ENCODE measurements at regions not wholly inside any gene's neighbourhood (a gene's known extent, or its start where the extent isn't known, plus 50 kb on each side); places are given as distances from the start of the nearest gene placed in this dataset.

- Mint-ChIP-seq H3K27me3 (ENCODE audit: low read depth) (no peaks in the 10 kb centered on the region), H3K4me3 (no peak overlapping the region), H3K27ac (no peak overlapping the region), H3K4me1 (peaks cover 2% of the 10 kb centered on the region), H3K36me3 (no peaks in the 10 kb centered on the region), H3K9me3 (peaks cover 24% of the 10 kb centered on the region)
- DNase-seq (ENCODE audit: low spot score in 2 of 2, unreplicated experiment in 2 of 2) = no peak
- TF ChIP-seq CTCF (IDR thresholded peaks at IDR 0.05; ENCODE audit: unreplicated experiment) = no peak
Measured at GRCh38 chr4:95981591-95981990, 141.7 kb downstream of the PDHA2 start.

DNA sequence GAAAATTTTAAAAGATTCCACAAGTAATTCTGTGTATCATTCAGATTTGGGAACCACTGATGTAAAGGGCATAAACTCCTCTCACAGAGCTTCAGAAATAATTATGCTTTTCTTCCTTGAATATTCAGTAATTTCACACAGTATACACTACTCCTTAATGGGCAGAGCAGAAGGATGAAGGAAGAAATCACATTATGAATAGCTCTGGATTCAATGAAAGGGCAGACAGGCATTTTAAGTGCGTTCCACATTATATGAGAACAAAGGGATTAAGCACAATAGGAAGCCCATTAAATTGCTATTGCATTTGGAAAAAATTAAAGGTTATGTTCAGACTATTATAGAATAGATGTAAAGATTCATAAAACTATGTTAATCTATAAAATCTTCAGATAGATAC lies 142.6 kb downstream of the PDHA2 start:
- H3K27me3 Mint-ChIP-seq (ENCODE audit: low read depth) = no peaks in the 10 kb centered on the region
- no peak overlapping the region for H3K27ac Mint-ChIP-seq
- H3K9me3 Mint-ChIP-seq = peaks cover 29% of the 10 kb centered on the region
- DNase-seq (ENCODE audit: low spot score in 2 of 2, unreplicated experiment in 2 of 2) = no peak
- H3K36me3 Mint-ChIP-seq = no peaks in the 10 kb centered on the region
- no peak overlapping the region for H3K4me3 Mint-ChIP-seq
- H3K4me1 Mint-ChIP-seq = no peaks in the 10 kb centered on the region
- no peak for TF ChIP-seq CTCF (IDR thresholded peaks at IDR 0.05; ENCODE audit: unreplicated experiment)

GRCh38 chr4:95984081-95984480 lies 144.2 kb downstream of the PDHA2 start:
- H3K4me3 Mint-ChIP-seq = no peak overlapping the region
- H3K36me3 Mint-ChIP-seq = no peaks in the 10 kb centered on the region
- H3K27me3 Mint-ChIP-seq (ENCODE audit: low read depth) = no peaks in the 10 kb centered on the region
- H3K27ac Mint-ChIP-seq = no peak overlapping the region
- H3K4me1 Mint-ChIP-seq = no peaks in the 10 kb centered on the region
- TF ChIP-seq CTCF (IDR thresholded peaks at IDR 0.05; ENCODE audit: unreplicated experiment) = no peak
- DNase-seq (ENCODE audit: low spot score in 2 of 2, unreplicated experiment in 2 of 2) = no peak
- H3K9me3 Mint-ChIP-seq = peaks cover 24% of the 10 kb centered on the region

DNA sequence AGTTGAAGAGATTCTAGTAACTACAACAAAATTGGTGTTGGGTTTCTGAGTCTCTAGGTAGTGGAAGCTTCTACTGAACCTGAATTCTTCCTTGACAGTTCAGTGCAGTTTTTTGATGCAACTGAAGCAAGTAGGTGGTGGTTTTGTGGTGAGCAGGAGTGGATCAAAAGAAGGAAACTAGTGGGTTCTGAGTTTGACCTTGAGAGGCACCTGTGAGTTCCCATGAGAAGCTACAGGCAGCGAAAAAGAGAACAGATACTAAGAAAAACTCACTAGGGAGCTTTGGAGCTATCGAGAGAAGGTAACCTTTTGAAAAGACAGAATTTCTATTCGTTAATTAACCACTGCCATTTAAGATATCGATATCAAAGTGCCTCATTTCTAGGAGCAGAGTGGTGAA lies 145.2 kb downstream of the PDHA2 start:
- Mint-ChIP-seq H3K27ac (no peak overlapping the region), H3K4me1 (no peaks in the 10 kb centered on the region), H3K4me3 (no peak overlapping the region), H3K36me3 (no peaks in the 10 kb centered on the region), H3K27me3 (ENCODE audit: low read depth) (no peaks in the 10 kb centered on the region), H3K9me3 (peaks cover 24% of the 10 kb centered on the region)
- no peak for TF ChIP-seq CTCF (IDR thresholded peaks at IDR 0.05; ENCODE audit: unreplicated experiment)
- DNase-seq (ENCODE audit: low spot score in 2 of 2, unreplicated experiment in 2 of 2) = no peak

DNA sequence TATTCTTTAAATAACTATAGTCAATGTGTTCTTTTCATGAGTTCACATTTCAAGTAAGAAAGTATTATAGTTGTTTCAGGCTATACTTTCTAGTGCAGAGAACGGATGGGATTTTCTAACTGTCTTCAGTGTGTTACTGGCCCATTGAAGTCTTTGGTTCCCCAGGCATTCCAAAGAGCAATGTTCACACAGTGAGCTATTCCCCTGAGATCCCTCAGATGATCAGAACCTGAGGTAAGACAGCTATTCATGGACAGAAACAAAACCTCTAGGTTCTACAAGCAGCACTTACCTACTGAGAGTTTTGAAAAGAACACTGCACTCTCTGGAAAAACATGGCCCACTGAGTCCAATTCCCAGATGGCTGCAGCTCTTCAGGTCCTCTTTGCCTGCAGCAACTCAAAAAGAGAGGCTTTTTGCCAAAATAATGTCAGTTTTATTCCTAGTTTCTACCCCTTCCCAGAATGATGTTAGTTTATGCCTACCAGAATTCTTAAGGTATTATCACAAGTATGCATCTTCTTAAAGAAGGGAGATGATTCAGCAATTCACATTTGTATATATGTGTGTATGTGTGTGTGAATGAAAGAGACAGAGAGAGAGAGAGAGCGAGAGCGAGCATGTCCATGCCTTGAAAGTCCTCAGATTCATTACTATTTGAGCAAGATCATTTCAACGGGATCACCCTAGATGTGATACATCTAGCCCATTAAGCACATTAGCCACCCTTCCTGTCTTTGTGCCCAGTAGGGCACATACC lies 146.1 kb downstream of the PDHA2 start:
- Mint-ChIP-seq H3K27me3 (ENCODE audit: low read depth) (no peaks in the 10 kb centered on the region), H3K27ac (no peak overlapping the region), H3K4me3 (no peak overlapping the region), H3K36me3 (no peaks in the 10 kb centered on the region), H3K4me1 (no peaks in the 10 kb centered on the region), H3K9me3 (peaks cover 24% of the 10 kb centered on the region)
- no peak for TF ChIP-seq CTCF (IDR thresholded peaks at IDR 0.05; ENCODE audit: unreplicated experiment)
- DNase-seq (ENCODE audit: low spot score in 2 of 2, unreplicated experiment in 2 of 2) = no peak

Data from mesothelial cell of epicardium (in vitro differentiated cells).